Upper lobe of left lung (tissue), 6 donors: ENCODE measurements at regions not wholly inside any gene's neighbourhood (a gene's known extent, or its start where the extent isn't known, plus 50 kb on each side); places are given as distances from the start of the nearest gene placed in this dataset.

ENCODE experiments used
- ATAC-seq, 2 donors: fragments of 200-7000 bp; cut with Tn5 transposase; one replicate each; pipeline ENCODE4 v1.9.1; 2022; ENCODE audit warnings: mild to moderate bottlenecking in 2 of 2, moderate library complexity in 2 of 2; ENCODE audit not compliant: low FRiP score in 2 of 2
- DNase-seq, 2 donors: peaks; one replicate each; pipeline ENCODE4 v3.0.0-alpha.2; 2019 to 2020
- H3K27ac ChIP-seq, 4 donors: fragments of 200-600 bp; sonication (generic); one replicate each; pipeline ENCODE4 v1.5.1; 2016 to 2019
- H3K27me3 ChIP-seq, 4 donors: fragments of 200-600 bp; sonication (generic); one replicate each; pipeline ENCODE4 v1.5.1; 2017 to 2019
- H3K36me3 ChIP-seq, 4 donors: fragments of 200-600 bp; sonication (generic); one replicate each; pipeline ENCODE4 v1.5.1; 2016 to 2019
- H3K4me1 ChIP-seq, 4 donors: fragments of 200-600 bp; sonication (generic); one replicate each; pipeline ENCODE4 v1.5.1; 2018 to 2019
- H3K4me3 ChIP-seq, 4 donors: fragments of 200-600 bp; sonication (generic); one replicate each; pipeline ENCODE4 v1.5.1; 2017 to 2019; ENCODE audit warnings: mild to moderate bottlenecking in 2 of 4, moderate library complexity in 1 of 4
- H3K9me3 ChIP-seq, 4 donors: fragments of 200-600 bp; sonication (generic); one replicate each; pipeline ENCODE4 v1.5.1; 2018 to 2019
- EP300 ChIP-seq, 4 donors: sonication (generic); formaldehyde crosslinking; IDR thresholded peaks; one replicate each; pipeline ENCODE4 v1.5.1; 2017; ENCODE audit warnings: antibody characterized with exemption in 4 of 4, control low read depth in 2 of 4
- POLR2A ChIP-seq, 4 donors: fragments of 450-650 bp; IDR thresholded peaks; one replicate each; pipeline ENCODE4 v1.5.1; 2016 to 2017; ENCODE audit warnings: antibody characterized with exemption in 4 of 4, mild to moderate bottlenecking in 2 of 4
- POLR2AphosphoS5 ChIP-seq, 2 donors: sonication (generic); formaldehyde crosslinking; IDR thresholded peaks; one replicate each; pipeline ENCODE4 v1.5.1; 2017; ENCODE audit warnings: antibody characterized with exemption in 2 of 2
- WGBS, 2 donors: methylation state at CpG; one replicate each; pipeline ENCODE4 v1.1.5; 2017 to 2018; 5-methylcytosine and 5-hydroxymethylcytosine counted together
- TF ChIP-seq, protein P1 (sequence below), 6 experiments: fragments of 450-650 bp in 4 of 6; fragments of 200-600 bp in 2 of 6; sonication (generic) in 2 of 6; IDR thresholded peaks; one replicate each; pipeline ENCODE4 v1.5.1; 2016 to 2019; ENCODE audit warnings: antibody characterized with exemption in 6 of 6
- donor health status: DM: no; HTN: no; CAD: no; lungs with moderate emphysema.
- donor health status: DM: no; HTN: yes; CAD: no; lungs with severe emphysema.

GRCh38 chr5:29015523-29015922, 1977.1 kb upstream of the CDH9 start:
- 87 to 94% methylated on average over 2 of the region's 2 CpGs for WGBS, 2 donors
- DNase-seq (no peak), ATAC-seq (no peak)
- no peaks in the 10 kb centered on the region for H3K36me3 ChIP-seq
- no peak overlapping the region for H3K4me3 ChIP-seq
- H3K27ac ChIP-seq: no peak overlapping the region
- H3K27me3 ChIP-seq: no peaks in the 10 kb centered on the region
- TF ChIP-seq POLR2AphosphoS5 (IDR thresholded peaks at IDR 0.05): no peak
- H3K9me3 ChIP-seq: no peaks in the 10 kb centered on the region
- H3K4me1 ChIP-seq: no peaks in the 10 kb centered on the region

DNA sequence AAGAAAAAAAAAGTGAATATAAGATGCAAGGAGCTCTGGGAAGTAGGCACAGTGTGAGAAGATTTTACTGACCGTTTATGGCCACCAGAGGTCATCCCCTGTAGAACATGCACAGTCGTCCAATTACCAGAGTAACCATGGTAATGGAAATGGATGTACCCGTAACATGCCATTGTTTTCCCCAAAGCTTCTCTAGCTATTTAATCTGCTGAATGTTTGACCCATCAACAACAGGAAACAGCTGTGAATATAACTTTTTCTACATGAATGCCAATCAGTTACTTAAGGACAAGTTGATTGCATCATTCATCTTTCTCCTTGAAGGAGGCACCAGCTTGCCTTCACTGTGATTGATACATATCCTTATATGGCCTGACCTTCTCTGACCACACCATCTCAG, 1967.0 kb upstream of the CDH9 start:
- 40 to 49% methylated on average over 3 of the region's 3 CpGs for WGBS, 2 donors
- Histone ChIP-seq H3K27ac (no peak overlapping the region), H3K9me3 (no peaks in the 10 kb centered on the region), H3K27me3 (no peaks in the 10 kb centered on the region), H3K4me1 (no peaks in the 10 kb centered on the region), H3K36me3 (no peaks in the 10 kb centered on the region), H3K4me3 (no peak overlapping the region)
- TF ChIP-seq EP300 (IDR thresholded peaks at IDR 0.05): no peak
- TF ChIP-seq, protein P1, sequence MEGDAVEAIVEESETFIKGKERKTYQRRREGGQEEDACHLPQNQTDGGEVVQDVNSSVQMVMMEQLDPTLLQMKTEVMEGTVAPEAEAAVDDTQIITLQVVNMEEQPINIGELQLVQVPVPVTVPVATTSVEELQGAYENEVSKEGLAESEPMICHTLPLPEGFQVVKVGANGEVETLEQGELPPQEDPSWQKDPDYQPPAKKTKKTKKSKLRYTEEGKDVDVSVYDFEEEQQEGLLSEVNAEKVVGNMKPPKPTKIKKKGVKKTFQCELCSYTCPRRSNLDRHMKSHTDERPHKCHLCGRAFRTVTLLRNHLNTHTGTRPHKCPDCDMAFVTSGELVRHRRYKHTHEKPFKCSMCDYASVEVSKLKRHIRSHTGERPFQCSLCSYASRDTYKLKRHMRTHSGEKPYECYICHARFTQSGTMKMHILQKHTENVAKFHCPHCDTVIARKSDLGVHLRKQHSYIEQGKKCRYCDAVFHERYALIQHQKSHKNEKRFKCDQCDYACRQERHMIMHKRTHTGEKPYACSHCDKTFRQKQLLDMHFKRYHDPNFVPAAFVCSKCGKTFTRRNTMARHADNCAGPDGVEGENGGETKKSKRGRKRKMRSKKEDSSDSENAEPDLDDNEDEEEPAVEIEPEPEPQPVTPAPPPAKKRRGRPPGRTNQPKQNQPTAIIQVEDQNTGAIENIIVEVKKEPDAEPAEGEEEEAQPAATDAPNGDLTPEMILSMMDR (IDR thresholded peaks at IDR 0.05): no peak
- no peak for TF ChIP-seq POLR2AphosphoS5 (IDR thresholded peaks at IDR 0.05)
- TF ChIP-seq POLR2A (IDR thresholded peaks at IDR 0.05): no peak
- DNase-seq: no peak
- ATAC-seq: no peak

DNA sequence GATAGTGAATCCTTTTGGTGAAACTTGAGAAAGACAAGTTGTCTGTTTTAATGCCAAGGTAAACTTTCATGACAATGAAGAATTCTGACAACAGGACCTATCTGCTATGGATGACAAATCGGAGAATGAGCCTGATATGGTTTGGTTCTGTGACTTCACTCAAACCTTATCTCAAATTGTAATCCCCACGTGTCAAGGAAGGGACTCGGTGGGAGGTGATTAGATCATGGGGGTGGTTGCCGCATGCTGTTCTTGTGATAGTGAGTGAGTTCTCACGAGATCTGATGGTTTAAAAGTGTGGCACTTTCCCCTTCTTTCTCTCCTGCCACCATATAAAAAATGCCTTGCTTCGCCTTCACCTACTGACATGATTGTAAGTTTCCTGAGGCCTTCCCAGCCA, 1964.1 kb upstream of the CDH9 start:
- WGBS, 2 donors: 54 to 74% methylated on average over 6 of the region's 6 CpGs
- H3K4me3 ChIP-seq: no peak overlapping the region
- no peak for DNase-seq
- no peaks in the 10 kb centered on the region for H3K9me3 ChIP-seq
- no peak overlapping the region for H3K27ac ChIP-seq
- no peak for TF ChIP-seq EP300 (IDR thresholded peaks at IDR 0.05)
- TF ChIP-seq POLR2A (IDR thresholded peaks at IDR 0.05): no peak
- TF ChIP-seq, protein P1 (IDR thresholded peaks at IDR 0.05): no peak
- no peak for TF ChIP-seq POLR2AphosphoS5 (IDR thresholded peaks at IDR 0.05)
- H3K27me3 ChIP-seq: no peaks in the 10 kb centered on the region
- H3K36me3 ChIP-seq: no peaks in the 10 kb centered on the region
- no peak for ATAC-seq
- H3K4me1 ChIP-seq: no peaks in the 10 kb centered on the region

GRCh38 chr5:29001666-29002065, 1963.3 kb upstream of the CDH9 start:
- H3K36me3 ChIP-seq: no peaks in the 10 kb centered on the region
- no peaks in the 10 kb centered on the region for H3K9me3 ChIP-seq
- DNase-seq (no peak), ATAC-seq (no peak)
- H3K27ac ChIP-seq: no peak overlapping the region
- H3K4me1 ChIP-seq: no peaks in the 10 kb centered on the region
- no peak overlapping the region for H3K4me3 ChIP-seq
- TF ChIP-seq EP300 (IDR thresholded peaks at IDR 0.05): no peak
- TF ChIP-seq POLR2A (IDR thresholded peaks at IDR 0.05): no peak
- TF ChIP-seq POLR2AphosphoS5 (IDR thresholded peaks at IDR 0.05): no peak
- TF ChIP-seq, protein P1 (IDR thresholded peaks at IDR 0.05): no peak
- no peaks in the 10 kb centered on the region for H3K27me3 ChIP-seq
- 83 to 86% methylated on average over 3 of the region's 3 CpGs for WGBS, 2 donors

- WGBS, 2 donors: 65 to 78% methylated on average over 2 of the region's 2 CpGs
- no peaks in the 10 kb centered on the region for H3K4me1 ChIP-seq
- TF ChIP-seq POLR2AphosphoS5 (IDR thresholded peaks at IDR 0.05): no peak
- TF ChIP-seq, protein P1 (IDR thresholded peaks at IDR 0.05): no peak
- no peak for TF ChIP-seq EP300 (IDR thresholded peaks at IDR 0.05)
- TF ChIP-seq POLR2A (IDR thresholded peaks at IDR 0.05): no peak
Observed at GRCh38 chr5:28984639-28985038, 1946.3 kb upstream of the CDH9 start.

More at GRCh38 chr5:28984639-28985038, 1946.3 kb upstream of the CDH9 start:
- no peaks in the 10 kb centered on the region for H3K27me3 ChIP-seq
- DNase-seq: no peak
- peaks cover 0 to 9% (median 7%) of the 10 kb centered on the region in 4 donors for H3K9me3 ChIP-seq
- H3K27ac ChIP-seq: no peak overlapping the region
- no peak overlapping the region for H3K4me3 ChIP-seq
- no peaks in the 10 kb centered on the region for H3K36me3 ChIP-seq
- no peak for ATAC-seq
